ENCODE measurements at regions not wholly inside any gene's neighbourhood (a gene's known extent, or its start where the extent isn't known, plus 50 kb on each side); places are given as distances from the start of the nearest gene placed in this dataset.

DNA sequence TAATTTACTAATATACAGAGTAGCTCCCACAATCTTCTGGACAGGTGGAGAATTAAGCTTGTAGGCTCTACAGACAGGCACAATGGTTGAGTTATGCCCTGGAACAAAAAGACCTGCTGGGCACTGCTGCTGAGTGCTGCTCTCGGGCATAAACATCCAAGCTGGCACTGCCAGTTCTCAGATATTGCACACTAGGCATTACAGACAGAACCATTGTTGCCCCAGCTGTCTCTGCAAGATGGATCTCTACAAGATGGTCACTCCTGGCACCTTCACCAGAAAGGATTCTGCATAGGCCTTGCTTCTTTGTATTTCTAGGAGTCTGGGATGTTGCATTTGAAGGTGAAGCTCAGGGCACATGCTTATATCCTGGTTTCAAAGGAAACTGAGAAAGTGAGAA, 527.1 kb downstream of the STIM2 start:
- no peak for TF ChIP-seq CTCF (IDR thresholded peaks at IDR 0.05)
- H3K4me3 Mint-ChIP-seq, result no peak overlapping the region
- POLR2A ChIA-PET, result no interaction called here
- intact Hi-C loops (cut with DNase I, micrococcal nuclease), result no loop called here
- Histone ChIP-seq H3K9me3 (ENCODE audit: control insufficient read depth in 1 of 2, insufficient read depth in 1 of 2, low read length in 2 of 2) (peaks cover 0 to 5% of the 10 kb centered on the region in 2 experiments), H3K27ac (ENCODE audit: low read depth in 1 of 2, low read length in 2 of 2) (no peak overlapping the region), H3K36me3 (ENCODE audit: insufficient read depth, low read length) (no peaks in the 10 kb centered on the region), H3K4me3 (ENCODE audit: low read length) (no peak overlapping the region), H3K4me1 (ENCODE audit: insufficient read depth, low read length) (no peaks in the 10 kb centered on the region), H3K27me3 (ENCODE audit: control insufficient read depth in 1 of 2, insufficient read depth in 2 of 2, low read length in 2 of 2) (no peaks in the 10 kb centered on the region)
- no peaks in the 10 kb centered on the region for H3K36me3 Mint-ChIP-seq (ENCODE audit: low read depth)
- ATAC-seq (ENCODE audit: poor library complexity), result no peak
- H3K27ac Mint-ChIP-seq, result no peak overlapping the region
- H3K27me3 Mint-ChIP-seq, result no peaks in the 10 kb centered on the region
- CTCF ChIA-PET, result no interaction called here
- no peak for DNase-seq
- H3K4me1 Mint-ChIP-seq (ENCODE audit: low read depth), result no peaks in the 10 kb centered on the region
- peaks cover 8% of the 10 kb centered on the region for H3K9me3 Mint-ChIP-seq

GRCh38 chr4:27397886-27398285, 537.2 kb downstream of the STIM2 start:
- intact Hi-C loops (cut with DNase I, micrococcal nuclease), result no loop called here
- no peaks in the 10 kb centered on the region for H3K27me3 ChIP-seq (ENCODE audit: control insufficient read depth in 1 of 2, insufficient read depth in 2 of 2, low read length in 2 of 2)
- DNase-seq (no peak), ATAC-seq (ENCODE audit: poor library complexity) (no peak)
- Mint-ChIP-seq H3K27ac (no peak overlapping the region), H3K36me3 (ENCODE audit: low read depth) (no peaks in the 10 kb centered on the region), H3K9me3 (peaks cover 12% of the 10 kb centered on the region), H3K27me3 (no peaks in the 10 kb centered on the region), H3K4me1 (ENCODE audit: low read depth) (no peaks in the 10 kb centered on the region), H3K4me3 (no peak overlapping the region)
- H3K9me3 ChIP-seq (ENCODE audit: control insufficient read depth in 1 of 2, insufficient read depth in 1 of 2, low read length in 2 of 2), result no peaks in the 10 kb centered on the region
- H3K4me1 ChIP-seq (ENCODE audit: insufficient read depth, low read length), result no peaks in the 10 kb centered on the region
- TF ChIP-seq CTCF (IDR thresholded peaks at IDR 0.05), result no peak
- no peaks in the 10 kb centered on the region for H3K36me3 ChIP-seq (ENCODE audit: insufficient read depth, low read length)
- CTCF ChIA-PET, result no interaction called here
- POLR2A ChIA-PET, result no interaction called here
- H3K27ac ChIP-seq (ENCODE audit: low read depth in 1 of 2, low read length in 2 of 2), result no peak overlapping the region
- no peak overlapping the region for H3K4me3 ChIP-seq (ENCODE audit: low read length)

DNA sequence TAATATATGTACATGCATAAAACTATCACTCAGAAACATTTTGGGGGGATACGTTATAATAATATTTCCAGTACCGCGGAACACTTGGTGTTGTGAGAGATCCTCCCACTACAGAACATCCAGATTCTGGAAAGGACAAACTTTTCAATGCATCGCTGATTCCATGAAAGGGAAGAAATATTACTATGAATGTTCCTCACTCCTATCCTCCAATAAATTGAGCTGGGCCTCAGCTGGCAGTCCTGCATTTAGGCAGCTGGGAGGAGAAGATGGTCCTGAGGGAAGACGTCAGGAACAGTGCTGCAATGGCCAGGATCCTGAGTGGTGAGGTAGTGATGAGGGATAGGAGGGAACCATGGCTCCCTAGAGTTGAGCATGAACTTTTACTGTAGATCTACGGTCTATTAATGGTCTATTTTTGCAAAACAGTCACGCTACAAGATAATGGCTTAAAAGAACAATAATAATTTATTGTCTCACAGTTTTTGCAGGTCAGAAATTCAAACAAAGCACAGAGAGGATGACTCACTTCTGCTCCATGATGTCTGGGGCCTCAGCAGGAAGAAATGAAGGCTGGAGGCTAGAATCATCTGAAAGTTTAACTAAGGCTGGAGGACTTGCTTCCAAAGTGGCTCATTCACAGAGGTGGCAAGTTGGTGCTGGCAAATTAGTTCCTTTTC, 538.1 kb downstream of the STIM2 start:
- no peak for TF ChIP-seq CTCF (IDR thresholded peaks at IDR 0.05)
- intact Hi-C loops (cut with DNase I, micrococcal nuclease), result no loop called here
- H3K36me3 Mint-ChIP-seq (ENCODE audit: low read depth), result no peaks in the 10 kb centered on the region
- no peaks in the 10 kb centered on the region for H3K27me3 ChIP-seq (ENCODE audit: control insufficient read depth in 1 of 2, insufficient read depth in 2 of 2, low read length in 2 of 2)
- no peaks in the 10 kb centered on the region for H3K9me3 ChIP-seq (ENCODE audit: control insufficient read depth in 1 of 2, insufficient read depth in 1 of 2, low read length in 2 of 2)
- H3K4me3 ChIP-seq (ENCODE audit: low read length), result no peak overlapping the region
- no peak overlapping the region for H3K27ac ChIP-seq (ENCODE audit: low read depth in 1 of 2, low read length in 2 of 2)
- no peak overlapping the region for H3K4me3 Mint-ChIP-seq
- H3K27me3 Mint-ChIP-seq, result no peaks in the 10 kb centered on the region
- H3K4me1 ChIP-seq (ENCODE audit: insufficient read depth, low read length), result no peaks in the 10 kb centered on the region
- no peak for DNase-seq
- POLR2A ChIA-PET, result no interaction called here
- peaks cover 12% of the 10 kb centered on the region for H3K9me3 Mint-ChIP-seq
- CTCF ChIA-PET, result no interaction called here
- no peak overlapping the region for H3K27ac Mint-ChIP-seq
- no peaks in the 10 kb centered on the region for H3K36me3 ChIP-seq (ENCODE audit: insufficient read depth, low read length)
- H3K4me1 Mint-ChIP-seq (ENCODE audit: low read depth), result no peaks in the 10 kb centered on the region
- ATAC-seq (ENCODE audit: poor library complexity), result no peak

Data from CD4-positive, alpha-beta T cell (primary cell).